Neural progenitor cell (in vitro differentiated cells): ENCODE measurements at regions not wholly inside any gene's neighbourhood (a gene's known extent, or its start where the extent isn't known, plus 50 kb on each side); places are given as distances from the start of the nearest gene placed in this dataset.

Experiments
- DNase-seq: peaks from one replicate; pipeline ENCODE4 v3.0.0-alpha.2; 2016; ENCODE audit warnings: low spot score
- H2AFZ ChIP-seq: fragments of 200-600 bp; sonication (generic); replicated peaks from 2 replicates; pipeline ENCODE4 v1.6.1; 2016; ENCODE audit warnings: antibody characterized with exemption
- H3F3A ChIP-seq: fragments of 200-600 bp; sonication (generic); 2 replicates; pipeline ENCODE4 v1.6.1; 2016; ENCODE audit warnings: antibody characterized with exemption, low read depth
- H3K27ac ChIP-seq: fragments of 200-600 bp; sonication (generic); 2 replicates; pipeline ENCODE4 v1.5.1; 2016; ENCODE audit warnings: mild to moderate bottlenecking
- H3K27me3 ChIP-seq: fragments of 200-600 bp; sonication (generic); 2 replicates; pipeline ENCODE4 v1.6.1; 2016; ENCODE audit warnings: mild to moderate bottlenecking, moderate library complexity
- H3K36me3 ChIP-seq: fragments of 200-600 bp; sonication (generic); 2 replicates; pipeline ENCODE4 v1.5.1; 2016
- H3K4me1 ChIP-seq: fragments of 200-600 bp; sonication (generic); 2 replicates; pipeline ENCODE4 v1.6.1; 2016; ENCODE audit warnings: mixed run types
- H3K4me2 ChIP-seq: fragments of 200-600 bp; sonication (generic); 2 replicates; pipeline ENCODE4 v1.6.1; 2016
- H3K4me3 ChIP-seq: fragments of 200-600 bp; sonication (generic); 2 replicates; pipeline ENCODE4 v1.5.1; 2016
- H3K79me2 ChIP-seq: fragments of 200-600 bp; sonication (generic); 2 replicates; pipeline ENCODE4 v1.6.1; 2016; ENCODE audit warnings: low read depth
- H3K9ac ChIP-seq: fragments of 200-600 bp; sonication (generic); 2 replicates; pipeline ENCODE4 v1.6.1; 2016
- H3K9me3 ChIP-seq: fragments of 200-600 bp; sonication (generic); 2 replicates; pipeline ENCODE4 v1.5.1; 2016; ENCODE audit warnings: low read depth
- H4K20me1 ChIP-seq: fragments of 200-600 bp; sonication (generic); 2 replicates; pipeline ENCODE4 v1.6.1; 2016; ENCODE audit warnings: low read depth
- H3K27ac Mint-ChIP-seq: 3 replicates; pipeline ENCODE4 v1.8.0; 2021; ENCODE audit warnings: mixed read lengths
- H3K27me3 Mint-ChIP-seq: 2 replicates; pipeline ENCODE4 v1.8.0; 2022; ENCODE audit warnings: low read depth, mild to moderate bottlenecking, inconsistent platforms, moderate library complexity, mixed read lengths; ENCODE audit not compliant: insufficient read depth
- H3K36me3 Mint-ChIP-seq: 3 replicates; pipeline ENCODE4 v1.8.0; 2021; ENCODE audit warnings: mixed read lengths
- H3K4me1 Mint-ChIP-seq: 3 replicates; pipeline ENCODE4 v1.8.0; 2021; ENCODE audit warnings: mixed read lengths
- H3K4me3 Mint-ChIP-seq: 3 replicates; pipeline ENCODE4 v1.8.0; 2021; ENCODE audit warnings: mild to moderate bottlenecking, moderate library complexity, mixed read lengths
- H3K9me3 Mint-ChIP-seq: 3 replicates; pipeline ENCODE4 v1.8.0; 2020; ENCODE audit warnings: mixed read lengths
- CTCF ChIP-seq: fragments of 200-600 bp; sonication (generic); IDR thresholded peaks from 2 replicates; pipeline ENCODE4 v1.5.1; 2017; ENCODE audit warnings: antibody characterized with exemption, mild to moderate bottlenecking
- EZH2 ChIP-seq: fragments of 200-600 bp; sonication (generic); IDR thresholded peaks from 2 replicates; pipeline ENCODE4 v1.6.1; 2017; ENCODE audit warnings: antibody characterized with exemption, mild to moderate bottlenecking, moderate library complexity
- EZH2phosphoT487 ChIP-seq: fragments of 200-600 bp; sonication (generic); IDR thresholded peaks from 2 replicates; pipeline ENCODE4 v1.6.1; 2017; ENCODE audit warnings: antibody characterized with exemption

- TF ChIP-seq EZH2: no peak
- TF ChIP-seq EZH2phosphoT487: no peak
- no peak overlapping the region for H3K4me3 ChIP-seq
- no peaks in the 10 kb centered on the region for H4K20me1 ChIP-seq
- H3K4me3 Mint-ChIP-seq: no peak overlapping the region
- H3K9ac ChIP-seq: no peak overlapping the region
- H3K36me3 Mint-ChIP-seq: no peaks in the 10 kb centered on the region
- no peaks in the 10 kb centered on the region for H3K79me2 ChIP-seq
- peaks cover 13% of the 10 kb centered on the region for H3K9me3 Mint-ChIP-seq
- H3K4me2 ChIP-seq: no peak overlapping the region
- H3K9me3 ChIP-seq: no peaks in the 10 kb centered on the region
- H3K4me1 ChIP-seq: no peaks in the 10 kb centered on the region
- peaks cover 6% of the 10 kb centered on the region for H3K27me3 Mint-ChIP-seq
- no peak overlapping the region for H2AFZ ChIP-seq
- no peaks in the 10 kb centered on the region for H3K27me3 ChIP-seq
- H3K4me1 Mint-ChIP-seq: peaks cover 18% of the 10 kb centered on the region
- DNase-seq: no peak
- no peak overlapping the region for H3K27ac Mint-ChIP-seq
- H3K27ac ChIP-seq: no peak overlapping the region
- H3K36me3 ChIP-seq: no peaks in the 10 kb centered on the region
- H3F3A ChIP-seq: no peaks in the 10 kb centered on the region
Measured at GRCh38 chr1:175826705-175827104, 83.3 kb upstream of the TNR start.

GRCh38 chr1:175824079-175824478, 80.7 kb upstream of the TNR start:
- TF ChIP-seq CTCF: peak; percentile 73
- no peak for TF ChIP-seq EZH2phosphoT487
- no peak for TF ChIP-seq EZH2
- no peaks in the 10 kb centered on the region for H3F3A ChIP-seq
- H3K4me3 ChIP-seq: no peak overlapping the region
- no peak overlapping the region for H3K9ac ChIP-seq
- no peaks in the 10 kb centered on the region for H3K27me3 ChIP-seq
- H3K4me2 ChIP-seq: no peak overlapping the region
- no peaks in the 10 kb centered on the region for H3K9me3 ChIP-seq
- Mint-ChIP-seq H3K27ac (no peak overlapping the region), H3K36me3 (no peaks in the 10 kb centered on the region), H3K4me1 (no peaks in the 10 kb centered on the region), H3K4me3 (no peak overlapping the region), H3K27me3 (peaks cover 5% of the 10 kb centered on the region), H3K9me3 (peaks cover 15% of the 10 kb centered on the region)
- H4K20me1 ChIP-seq: no peaks in the 10 kb centered on the region
- no peaks in the 10 kb centered on the region for H3K4me1 ChIP-seq
- H3K79me2 ChIP-seq: no peaks in the 10 kb centered on the region
- no peak overlapping the region for H2AFZ ChIP-seq
- peak; percentile 58 for DNase-seq
- H3K27ac ChIP-seq: no peak overlapping the region
- H3K36me3 ChIP-seq: no peaks in the 10 kb centered on the region

- H3K4me1 ChIP-seq: no peaks in the 10 kb centered on the region
- H3K36me3 ChIP-seq: no peaks in the 10 kb centered on the region
- peaks cover 5% of the 10 kb centered on the region for H3K27me3 Mint-ChIP-seq
- H3K9ac ChIP-seq: no peak overlapping the region
- H3K27me3 ChIP-seq: no peaks in the 10 kb centered on the region
- no peak overlapping the region for H3K27ac Mint-ChIP-seq
- no peak overlapping the region for H3K4me2 ChIP-seq
- no peaks in the 10 kb centered on the region for H3K36me3 Mint-ChIP-seq
- no peak for TF ChIP-seq EZH2phosphoT487
- TF ChIP-seq CTCF: no peak
- no peak for TF ChIP-seq EZH2
- H3K9me3 ChIP-seq: no peaks in the 10 kb centered on the region
- H3K4me1 Mint-ChIP-seq: no peaks in the 10 kb centered on the region
- peaks cover 13% of the 10 kb centered on the region for H3K9me3 Mint-ChIP-seq
- H3K79me2 ChIP-seq: no peaks in the 10 kb centered on the region
- H3K27ac ChIP-seq: no peak overlapping the region
- H3K4me3 Mint-ChIP-seq: no peak overlapping the region
- H2AFZ ChIP-seq: no peak overlapping the region
- H4K20me1 ChIP-seq: no peaks in the 10 kb centered on the region
- no peaks in the 10 kb centered on the region for H3F3A ChIP-seq
- no peak overlapping the region for H3K4me3 ChIP-seq
- no peak for DNase-seq
Measured at GRCh38 chr1:175823406-175823805, 80.0 kb upstream of the TNR start.

GRCh38 chr1:175822580-175822979, 79.2 kb upstream of the TNR start:
- H2AFZ ChIP-seq: no peak overlapping the region
- Mint-ChIP-seq H3K4me3 (no peak overlapping the region), H3K36me3 (no peaks in the 10 kb centered on the region), H3K9me3 (peaks cover 5% of the 10 kb centered on the region), H3K27me3 (peaks cover 2% of the 10 kb centered on the region), H3K27ac (no peak overlapping the region), H3K4me1 (no peaks in the 10 kb centered on the region)
- H3K27me3 ChIP-seq: no peaks in the 10 kb centered on the region
- H3K36me3 ChIP-seq: no peaks in the 10 kb centered on the region
- no peak overlapping the region for H3K4me3 ChIP-seq
- TF ChIP-seq CTCF (no peak), EZH2phosphoT487 (no peak), EZH2 (no peak)
- H3K79me2 ChIP-seq: no peaks in the 10 kb centered on the region
- no peaks in the 10 kb centered on the region for H4K20me1 ChIP-seq
- no peaks in the 10 kb centered on the region for H3K9me3 ChIP-seq
- no peak overlapping the region for H3K9ac ChIP-seq
- H3K4me1 ChIP-seq: no peaks in the 10 kb centered on the region
- no peaks in the 10 kb centered on the region for H3F3A ChIP-seq
- H3K27ac ChIP-seq: no peak overlapping the region
- H3K4me2 ChIP-seq: no peak overlapping the region
- no peak for DNase-seq
